ENCODE measurements at regions not wholly inside any gene's neighbourhood (a gene's known extent, or its start where the extent isn't known, plus 50 kb on each side); places are given as distances from the start of the nearest gene placed in this dataset.

GRCh38 chr12:66052988-66053615 lies 77.4 kb downstream of the LLPH start:
- no peaks in the 10 kb centered on the region for H3K27me3 ChIP-seq (ENCODE audit: control insufficient read depth, insufficient read depth, low read length)
- no peaks in the 10 kb centered on the region for H3K4me1 ChIP-seq (ENCODE audit: control insufficient read depth, insufficient read depth, low read length)
- H3K36me3 ChIP-seq (ENCODE audit: control insufficient read depth, insufficient read depth, low read length) = no peaks in the 10 kb centered on the region
- no peak overlapping the region for H3K9ac ChIP-seq (ENCODE audit: low read depth, low read length)
- H3K9me3 ChIP-seq (ENCODE audit: control insufficient read depth, insufficient read depth, low read length) = no peaks in the 10 kb centered on the region
- no peak overlapping the region for H3K4me3 ChIP-seq (ENCODE audit: low read depth, low read length)

GRCh38 chr12:66051361-66051760 lies 79.2 kb downstream of the LLPH start:
- H3K4me1 ChIP-seq (ENCODE audit: control insufficient read depth, insufficient read depth, low read length) = no peaks in the 10 kb centered on the region
- no peak overlapping the region for H3K4me3 ChIP-seq (ENCODE audit: low read depth, low read length)
- H3K9ac ChIP-seq (ENCODE audit: low read depth, low read length) = no peak overlapping the region
- no peaks in the 10 kb centered on the region for H3K36me3 ChIP-seq (ENCODE audit: control insufficient read depth, insufficient read depth, low read length)
- no peaks in the 10 kb centered on the region for H3K9me3 ChIP-seq (ENCODE audit: control insufficient read depth, insufficient read depth, low read length)
- no peaks in the 10 kb centered on the region for H3K27me3 ChIP-seq (ENCODE audit: control insufficient read depth, insufficient read depth, low read length)

GRCh38 chr12:66050610-66051009 lies 79.9 kb downstream of the LLPH start:
- no peaks in the 10 kb centered on the region for H3K36me3 ChIP-seq (ENCODE audit: control insufficient read depth, insufficient read depth, low read length)
- H3K4me1 ChIP-seq (ENCODE audit: control insufficient read depth, insufficient read depth, low read length) = no peaks in the 10 kb centered on the region
- no peak overlapping the region for H3K4me3 ChIP-seq (ENCODE audit: low read depth, low read length)
- H3K9me3 ChIP-seq (ENCODE audit: control insufficient read depth, insufficient read depth, low read length) = no peaks in the 10 kb centered on the region
- no peak overlapping the region for H3K9ac ChIP-seq (ENCODE audit: low read depth, low read length)
- no peaks in the 10 kb centered on the region for H3K27me3 ChIP-seq (ENCODE audit: control insufficient read depth, insufficient read depth, low read length)

- Histone ChIP-seq H3K9ac (ENCODE audit: low read depth, low read length) (no peak overlapping the region), H3K9me3 (ENCODE audit: control insufficient read depth, insufficient read depth, low read length) (no peaks in the 10 kb centered on the region)
These were observed 80.3 kb downstream of the LLPH start for GRCh38 chr12:66050283-66050576.

GRCh38 chr12:66049538-66050282 lies 80.8 kb downstream of the LLPH start:
- Histone ChIP-seq H3K36me3 (ENCODE audit: control insufficient read depth, insufficient read depth, low read length) (no peaks in the 10 kb centered on the region), H3K4me3 (ENCODE audit: low read depth, low read length) (no peak overlapping the region), H3K4me1 (ENCODE audit: control insufficient read depth, insufficient read depth, low read length) (no peaks in the 10 kb centered on the region), H3K9me3 (ENCODE audit: control insufficient read depth, insufficient read depth, low read length) (no peaks in the 10 kb centered on the region), H3K27me3 (ENCODE audit: control insufficient read depth, insufficient read depth, low read length) (no peaks in the 10 kb centered on the region), H3K9ac (ENCODE audit: low read depth, low read length) (no peak overlapping the region)

More at GRCh38 chr12:66050283-66050576, 80.3 kb downstream of the LLPH start:
- H3K4me1 ChIP-seq (ENCODE audit: control insufficient read depth, insufficient read depth, low read length) = no peaks in the 10 kb centered on the region
- H3K36me3 ChIP-seq (ENCODE audit: control insufficient read depth, insufficient read depth, low read length) = no peaks in the 10 kb centered on the region
- H3K27me3 ChIP-seq (ENCODE audit: control insufficient read depth, insufficient read depth, low read length) = no peaks in the 10 kb centered on the region
- no peak overlapping the region for H3K4me3 ChIP-seq (ENCODE audit: low read depth, low read length)

- no peaks in the 10 kb centered on the region for H3K9me3 ChIP-seq (ENCODE audit: control insufficient read depth, insufficient read depth, low read length)
- no peak overlapping the region for H3K9ac ChIP-seq (ENCODE audit: low read depth, low read length)
- no peaks in the 10 kb centered on the region for H3K4me1 ChIP-seq (ENCODE audit: control insufficient read depth, insufficient read depth, low read length)
- no peaks in the 10 kb centered on the region for H3K36me3 ChIP-seq (ENCODE audit: control insufficient read depth, insufficient read depth, low read length)
- H3K27me3 ChIP-seq (ENCODE audit: control insufficient read depth, insufficient read depth, low read length) = no peaks in the 10 kb centered on the region
- no peak overlapping the region for H3K4me3 ChIP-seq (ENCODE audit: low read depth, low read length)
These were observed 81.6 kb downstream of the LLPH start for GRCh38 chr12:66048835-66049537.

- no peaks in the 10 kb centered on the region for H3K4me1 ChIP-seq (ENCODE audit: control insufficient read depth, insufficient read depth, low read length)
- H3K4me3 ChIP-seq (ENCODE audit: low read depth, low read length) = no peak overlapping the region
- no peaks in the 10 kb centered on the region for H3K27me3 ChIP-seq (ENCODE audit: control insufficient read depth, insufficient read depth, low read length)
- no peak overlapping the region for H3K9ac ChIP-seq (ENCODE audit: low read depth, low read length)
- no peaks in the 10 kb centered on the region for H3K36me3 ChIP-seq (ENCODE audit: control insufficient read depth, insufficient read depth, low read length)
- H3K9me3 ChIP-seq (ENCODE audit: control insufficient read depth, insufficient read depth, low read length) = no peaks in the 10 kb centered on the region
These were observed 82.2 kb downstream of the LLPH start for GRCh38 chr12:66048218-66048834.

GRCh38 chr12:66047411-66048021 lies 83.0 kb downstream of the LLPH start:
- no peaks in the 10 kb centered on the region for H3K4me1 ChIP-seq (ENCODE audit: control insufficient read depth, insufficient read depth, low read length)
- H3K9me3 ChIP-seq (ENCODE audit: control insufficient read depth, insufficient read depth, low read length) = no peaks in the 10 kb centered on the region
- no peaks in the 10 kb centered on the region for H3K36me3 ChIP-seq (ENCODE audit: control insufficient read depth, insufficient read depth, low read length)
- H3K4me3 ChIP-seq (ENCODE audit: low read depth, low read length) = no peak overlapping the region
- no peaks in the 10 kb centered on the region for H3K27me3 ChIP-seq (ENCODE audit: control insufficient read depth, insufficient read depth, low read length)
- no peak overlapping the region for H3K9ac ChIP-seq (ENCODE audit: low read depth, low read length)

GRCh38 chr12:66045506-66045905 lies 85.0 kb downstream of the LLPH start:
- Histone ChIP-seq H3K36me3 (ENCODE audit: control insufficient read depth, insufficient read depth, low read length) (no peaks in the 10 kb centered on the region), H3K27me3 (ENCODE audit: control insufficient read depth, insufficient read depth, low read length) (no peaks in the 10 kb centered on the region), H3K4me3 (ENCODE audit: low read depth, low read length) (no peak overlapping the region), H3K9me3 (ENCODE audit: control insufficient read depth, insufficient read depth, low read length) (no peaks in the 10 kb centered on the region), H3K9ac (ENCODE audit: low read depth, low read length) (no peak overlapping the region), H3K4me1 (ENCODE audit: control insufficient read depth, insufficient read depth, low read length) (no peaks in the 10 kb centered on the region)

GRCh38 chr12:66044731-66045130 lies 85.8 kb downstream of the LLPH start:
- no peak overlapping the region for H3K9ac ChIP-seq (ENCODE audit: low read depth, low read length)
- no peaks in the 10 kb centered on the region for H3K36me3 ChIP-seq (ENCODE audit: control insufficient read depth, insufficient read depth, low read length)
- no peaks in the 10 kb centered on the region for H3K9me3 ChIP-seq (ENCODE audit: control insufficient read depth, insufficient read depth, low read length)
- H3K27me3 ChIP-seq (ENCODE audit: control insufficient read depth, insufficient read depth, low read length) = no peaks in the 10 kb centered on the region
- no peak overlapping the region for H3K4me3 ChIP-seq (ENCODE audit: low read depth, low read length)
- no peaks in the 10 kb centered on the region for H3K4me1 ChIP-seq (ENCODE audit: control insufficient read depth, insufficient read depth, low read length)

GRCh38 chr12:66043035-66043434 lies 87.5 kb downstream of the LLPH start:
- no peaks in the 10 kb centered on the region for H3K36me3 ChIP-seq (ENCODE audit: control insufficient read depth, insufficient read depth, low read length)
- H3K9me3 ChIP-seq (ENCODE audit: control insufficient read depth, insufficient read depth, low read length) = no peaks in the 10 kb centered on the region
- no peak overlapping the region for H3K4me3 ChIP-seq (ENCODE audit: low read depth, low read length)
- no peaks in the 10 kb centered on the region for H3K27me3 ChIP-seq (ENCODE audit: control insufficient read depth, insufficient read depth, low read length)
- H3K4me1 ChIP-seq (ENCODE audit: control insufficient read depth, insufficient read depth, low read length) = no peaks in the 10 kb centered on the region
- H3K9ac ChIP-seq (ENCODE audit: low read depth, low read length) = no peak overlapping the region
